GM13977 (cell line): ENCODE measurements at regions not wholly inside any gene's neighbourhood (a gene's known extent, or its start where the extent isn't known, plus 50 kb on each side); places are given as distances from the start of the nearest gene placed in this dataset.

Experiments
- DNase-seq: peaks from one replicate; pipeline ENCODE4 v3.0.0; 2012; ENCODE audit warnings: low spot score
- CTCF ChIP-seq: IDR thresholded peaks from 2 replicates; pipeline ENCODE4 v1.5.1; 2012; ENCODE audit warnings: mild to moderate bottlenecking, control low read depth; ENCODE audit not compliant: insufficient read depth; ENCODE audit errors: extremely low read depth, missing control alignments
- in situ Hi-C: fragments of 300-500 bp; cut with MboI; formaldehyde crosslinking; loops from one replicate; pipeline ENCODE4 v1.12.0; 2022; ENCODE audit warnings: low sequenced_read_pairs, low pct_unique_long_range_greater_than_20kb, mixed read lengths, inconsistent platforms; ENCODE audit not compliant: unreplicated experiment

- in situ Hi-C loops = no loop called here
- DNase-seq = no peak
- TF ChIP-seq CTCF = no peak
These were observed 501.9 kb upstream of the KLHL29 start for GRCh38 chr2:22883054-22883453.

- TF ChIP-seq CTCF = no peak
- in situ Hi-C loops = no loop called here
- no peak for DNase-seq
These were observed 499.7 kb upstream of the KLHL29 start for GRCh38 chr2:22885245-22885644.

GRCh38 chr2:22887426-22887825, 497.6 kb upstream of the KLHL29 start:
- TF ChIP-seq CTCF = no peak
- no peak for DNase-seq
- in situ Hi-C loops = no loop called here

GRCh38 chr2:22887845-22888244, 497.1 kb upstream of the KLHL29 start:
- no peak for TF ChIP-seq CTCF
- in situ Hi-C loops = no loop called here
- DNase-seq = no peak

- no peak for TF ChIP-seq CTCF
- in situ Hi-C loops = no loop called here
- no peak for DNase-seq
These were observed 494.8 kb upstream of the KLHL29 start for GRCh38 chr2:22890132-22890531.

GRCh38 chr2:22893761-22894517, 491.0 kb upstream of the KLHL29 start:
- no peak for TF ChIP-seq CTCF
- no peak for DNase-seq
- in situ Hi-C loops = no loop called here

GRCh38 chr2:22894761-22895160, 490.2 kb upstream of the KLHL29 start:
- no peak for TF ChIP-seq CTCF
- in situ Hi-C loops = no loop called here
- DNase-seq = no peak
